Kidney (tissue), 13 donors: ENCODE measurements at regions not wholly inside any gene's neighbourhood (a gene's known extent, or its start where the extent isn't known, plus 50 kb on each side); places are given as distances from the start of the nearest gene placed in this dataset.

Experiments used
- DNase-seq, 5 donors: peaks; one replicate each; pipeline ENCODE4 v3.0.0-alpha.2; 2013 to 2020
- FAIRE-seq: peaks from 2 replicates; lab custom pipeline; 2012; peaks lifted over from hg19 to GRCh38; lab: Jason Lieb, UNC
- H3K27ac ChIP-seq, 2 donors: one replicate each; pipeline ENCODE4 v1.7.0; 2013; ENCODE audit warnings: low read depth in 2 of 2, low read length in 2 of 2, inconsistent platforms in 1 of 2
- H3K27me3 ChIP-seq: one replicate; pipeline ENCODE4 v1.7.1; 2013; ENCODE audit warnings: low read length, inconsistent platforms; ENCODE audit not compliant: control insufficient read depth, insufficient read depth
- H3K36me3 ChIP-seq, 3 donors: one replicate each; pipeline versions ENCODE4 v1.7.0 to v1.7.1; 2013; ENCODE audit warnings: low read length in 3 of 3, control low read depth in 1 of 3, inconsistent platforms in 1 of 3; ENCODE audit not compliant: insufficient read depth in 3 of 3, control insufficient read depth in 2 of 3
- H3K4me1 ChIP-seq, 3 donors: one replicate each; pipeline versions ENCODE4 v1.7.0 to v1.7.1; 2013; ENCODE audit warnings: low read length in 3 of 3, inconsistent platforms in 1 of 3, low read depth in 1 of 3; ENCODE audit not compliant: control insufficient read depth in 2 of 3, insufficient read depth in 2 of 3
- H3K4me3 ChIP-seq, 3 donors: one replicate each; pipeline versions ENCODE4 v1.7.0 to v1.8.1; 2013; ENCODE audit warnings: low read length in 3 of 3, control low read depth in 1 of 3, inconsistent platforms in 1 of 3
- H3K9ac ChIP-seq, 3 donors: one replicate each; pipeline versions ENCODE4 v1.7.0 to v1.7.1; 2013; ENCODE audit warnings: low read length in 3 of 3, control low read depth in 1 of 3, inconsistent platforms in 1 of 3
- H3K9me3 ChIP-seq, 3 donors: one replicate each; pipeline versions ENCODE4 v1.7.0 to v1.7.1; 2013; ENCODE audit warnings: low read length in 3 of 3, control low read depth in 1 of 3, inconsistent platforms in 1 of 3; ENCODE audit not compliant: control insufficient read depth in 2 of 3, insufficient read depth in 1 of 3
- intact Hi-C: fragments of 100-400 bp; cut with DNase I; formaldehyde crosslinking; loops from one replicate; pipeline ENCODE4 v1.11.1; 2022
- TF ChIP-seq, protein P1 (sequence below): IDR thresholded peaks from 3 replicates; pipeline ENCODE4 v1.5.1; 2012; ENCODE audit warnings: mild to moderate bottlenecking, moderate library complexity, borderline replicate concordance; ENCODE audit not compliant: insufficient read depth; ENCODE audit errors: extremely low read depth
- donor health status: control.
- donor health status: control.
- donor health status: control.
- donor health status: control.
- donor health status: control.
- donor health status: DM: yes; HTN: yes; CAD: no.
- donor health status: Normal renal cell carcinoma (clear cell type).

DNA sequence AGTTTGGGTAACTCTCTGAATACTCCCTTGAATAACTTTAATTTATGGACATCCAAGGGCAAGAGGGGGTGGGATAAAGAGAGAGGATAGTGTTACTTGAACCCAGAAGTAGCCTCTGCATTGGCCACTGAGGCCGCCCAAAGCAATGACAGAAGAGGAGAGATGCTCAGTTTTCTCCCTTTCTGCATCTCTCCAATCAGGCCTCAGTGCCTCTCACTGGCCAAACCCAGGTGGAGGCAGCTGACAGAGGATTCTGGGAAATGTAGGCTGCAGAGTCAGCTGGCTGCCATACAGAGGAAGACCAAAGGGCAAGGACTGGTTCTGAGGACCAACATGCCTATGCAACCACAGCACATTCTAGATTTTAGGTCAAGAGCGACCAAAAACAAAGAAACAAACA, 719.4 kb downstream of the MAT2B start:
- DNase-seq (no peak), FAIRE-seq (no peak)
- TF ChIP-seq, protein P1, sequence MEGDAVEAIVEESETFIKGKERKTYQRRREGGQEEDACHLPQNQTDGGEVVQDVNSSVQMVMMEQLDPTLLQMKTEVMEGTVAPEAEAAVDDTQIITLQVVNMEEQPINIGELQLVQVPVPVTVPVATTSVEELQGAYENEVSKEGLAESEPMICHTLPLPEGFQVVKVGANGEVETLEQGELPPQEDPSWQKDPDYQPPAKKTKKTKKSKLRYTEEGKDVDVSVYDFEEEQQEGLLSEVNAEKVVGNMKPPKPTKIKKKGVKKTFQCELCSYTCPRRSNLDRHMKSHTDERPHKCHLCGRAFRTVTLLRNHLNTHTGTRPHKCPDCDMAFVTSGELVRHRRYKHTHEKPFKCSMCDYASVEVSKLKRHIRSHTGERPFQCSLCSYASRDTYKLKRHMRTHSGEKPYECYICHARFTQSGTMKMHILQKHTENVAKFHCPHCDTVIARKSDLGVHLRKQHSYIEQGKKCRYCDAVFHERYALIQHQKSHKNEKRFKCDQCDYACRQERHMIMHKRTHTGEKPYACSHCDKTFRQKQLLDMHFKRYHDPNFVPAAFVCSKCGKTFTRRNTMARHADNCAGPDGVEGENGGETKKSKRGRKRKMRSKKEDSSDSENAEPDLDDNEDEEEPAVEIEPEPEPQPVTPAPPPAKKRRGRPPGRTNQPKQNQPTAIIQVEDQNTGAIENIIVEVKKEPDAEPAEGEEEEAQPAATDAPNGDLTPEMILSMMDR = no peak
- Histone ChIP-seq H3K9ac (no peak overlapping the region), H3K27ac (no peak overlapping the region), H3K36me3 (no peaks in the 10 kb centered on the region), H3K27me3 (no peaks in the 10 kb centered on the region), H3K4me1 (peaks cover 0 to 6% (median 0%) of the 10 kb centered on the region in 3 donors), H3K9me3 (peaks cover 0 to 6% (median 0%) of the 10 kb centered on the region in 3 donors), H3K4me3 (no peak overlapping the region)
- intact Hi-C loops = no loop called here

DNA sequence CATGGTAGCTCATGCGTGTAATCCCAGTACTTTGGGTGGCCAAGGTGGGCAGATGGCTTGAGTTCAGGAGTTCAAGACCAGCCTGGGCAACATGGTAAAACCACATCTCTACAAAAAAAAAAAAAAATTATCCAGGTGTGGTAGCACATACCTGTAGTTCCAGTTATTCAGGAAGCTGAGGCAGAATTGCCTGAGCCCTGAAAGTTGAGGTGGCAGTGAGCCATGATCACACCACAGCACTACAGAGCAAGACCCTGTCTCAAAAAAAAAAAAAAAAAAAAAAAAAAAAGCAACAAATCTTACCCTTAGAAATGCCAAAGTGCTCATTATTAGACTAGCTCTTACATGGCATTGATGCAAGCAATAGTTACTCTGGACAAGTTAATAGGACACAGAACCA, 724.9 kb downstream of the MAT2B start:
- Histone ChIP-seq H3K36me3 (no peaks in the 10 kb centered on the region), H3K9me3 (peaks cover 0 to 6% (median 0%) of the 10 kb centered on the region in 3 donors), H3K9ac (no peak overlapping the region), H3K4me3 (no peak overlapping the region), H3K4me1 (peaks cover 0 to 20% (median 0%) of the 10 kb centered on the region in 3 donors), H3K27ac (no peak overlapping the region), H3K27me3 (no peaks in the 10 kb centered on the region)
- DNase-seq (no peak), FAIRE-seq (no peak)
- intact Hi-C loops = no loop called here
- TF ChIP-seq, protein P1 = no peak

DNA sequence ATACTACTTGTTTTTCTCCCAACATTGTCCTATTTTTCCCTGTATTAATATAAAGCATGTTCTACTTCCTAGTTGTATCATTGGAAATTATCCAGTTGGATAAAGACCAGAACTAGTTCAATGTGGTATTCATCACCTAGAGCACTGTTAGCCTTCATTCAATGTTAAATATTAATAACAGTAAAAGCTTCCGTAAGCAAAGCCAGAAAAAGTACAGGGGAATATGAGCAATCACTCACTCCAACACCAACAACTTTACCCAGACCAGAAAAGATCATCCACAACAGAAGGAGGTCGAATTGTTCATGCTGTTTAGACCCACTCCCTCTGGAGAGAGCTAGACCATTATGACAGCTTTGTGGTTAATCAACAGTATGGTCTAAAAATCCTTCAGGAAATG, 728.4 kb downstream of the MAT2B start:
- TF ChIP-seq, protein P1 = no peak
- Histone ChIP-seq H3K27me3 (no peaks in the 10 kb centered on the region), H3K4me3 (no peak overlapping the region), H3K9me3 (peaks cover 0 to 4% (median 0%) of the 10 kb centered on the region in 3 donors), H3K9ac (no peak overlapping the region), H3K36me3 (no peaks in the 10 kb centered on the region), H3K4me1 (peaks cover 0 to 15% (median 0%) of the 10 kb centered on the region in 3 donors), H3K27ac (peak overlapping the region in 1 of 2 donors; percentile 33)
- intact Hi-C loops = no loop called here
- FAIRE-seq (peak; percentile 95), DNase-seq (no peak)

DNA sequence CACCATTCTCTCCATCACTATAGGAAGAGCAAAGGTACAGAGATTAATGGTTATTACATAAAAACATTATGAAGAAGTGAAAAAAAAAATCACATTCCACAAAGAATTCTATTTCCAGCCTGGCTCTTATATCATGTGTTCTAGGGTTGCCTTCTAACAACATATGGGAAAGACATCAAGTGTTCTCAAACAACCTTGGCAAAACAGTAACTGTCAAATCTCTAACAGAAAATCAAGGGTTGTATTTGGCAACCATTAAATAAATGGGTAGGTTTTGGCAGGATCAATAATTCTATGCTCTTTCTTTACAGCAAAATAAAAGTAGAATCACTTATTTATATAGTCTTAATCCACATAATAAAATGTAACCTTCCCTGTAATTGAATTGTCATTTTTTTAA, 728.9 kb downstream of the MAT2B start:
- TF ChIP-seq, protein P1 = no peak
- Histone ChIP-seq H3K9me3 (no peaks in the 10 kb centered on the region), H3K27ac (no peak overlapping the region), H3K4me1 (peaks cover 0 to 15% (median 0%) of the 10 kb centered on the region in 3 donors), H3K9ac (no peak overlapping the region), H3K36me3 (no peaks in the 10 kb centered on the region), H3K27me3 (no peaks in the 10 kb centered on the region), H3K4me3 (no peak overlapping the region)
- DNase-seq = no peak
- FAIRE-seq = no peak
- intact Hi-C loops = no loop called here
